22Rv1 (cell line): ENCODE measurements at regions not wholly inside any gene's neighbourhood (a gene's known extent, or its start where the extent isn't known, plus 50 kb on each side); places are given as distances from the start of the nearest gene placed in this dataset.

Experiments used
- CTCF ChIP-seq: fragments of 450-650 bp; IDR thresholded peaks from 2 replicates; pipeline ENCODE4 v1.5.1; 2017; ENCODE audit warnings: mild to moderate bottlenecking
- ZFX ChIP-seq: fragments of 450-650 bp; IDR thresholded peaks from 2 replicates; pipeline ENCODE4 v1.6.1; 2017; ENCODE audit warnings: antibody characterized with exemption, borderline replicate concordance

GRCh38 chr10:60626037-60626436 lies 152.2 kb upstream of the CDK1 start:
- TF ChIP-seq CTCF (no peak), ZFX (no peak)
